BE2C (cell line): ENCODE measurements at regions not wholly inside any gene's neighbourhood (a gene's known extent, or its start where the extent isn't known, plus 50 kb on each side); places are given as distances from the start of the nearest gene placed in this dataset.

Experiments
- DNase-seq: peaks from one replicate; pipeline ENCODE4 v3.0.0-alpha.2; 2020
- H3K27me3 ChIP-seq: fragments of 250-450 bp; sonication (Bioruptor Pico); 2 replicates; pipeline ENCODE4 v1.5.1; 2020; ENCODE audit warnings: mild to moderate bottlenecking
- H3K36me3 ChIP-seq: fragments of 250-450 bp; sonication (Bioruptor Pico); 2 replicates; pipeline ENCODE4 v1.5.1; 2020; ENCODE audit warnings: mild to moderate bottlenecking
- H3K4me1 ChIP-seq: fragments of 250-450 bp; sonication (Bioruptor Pico); 2 replicates; pipeline ENCODE4 v1.5.1; 2020
- H3K4me3 ChIP-seq: 2 replicates; pipeline ENCODE4 v1.5.1; 2011; ENCODE audit warnings: low read depth, low read length
- H3K9me3 ChIP-seq: fragments of 250-450 bp; sonication (Bioruptor Pico); 2 replicates; pipeline ENCODE4 v1.5.1; 2020
- TF ChIP-seq, protein P1 (sequence below): IDR thresholded peaks from 2 replicates; pipeline ENCODE4 v1.5.1; 2012; ENCODE audit warnings: mild to moderate bottlenecking, low read depth, low read length

DNA sequence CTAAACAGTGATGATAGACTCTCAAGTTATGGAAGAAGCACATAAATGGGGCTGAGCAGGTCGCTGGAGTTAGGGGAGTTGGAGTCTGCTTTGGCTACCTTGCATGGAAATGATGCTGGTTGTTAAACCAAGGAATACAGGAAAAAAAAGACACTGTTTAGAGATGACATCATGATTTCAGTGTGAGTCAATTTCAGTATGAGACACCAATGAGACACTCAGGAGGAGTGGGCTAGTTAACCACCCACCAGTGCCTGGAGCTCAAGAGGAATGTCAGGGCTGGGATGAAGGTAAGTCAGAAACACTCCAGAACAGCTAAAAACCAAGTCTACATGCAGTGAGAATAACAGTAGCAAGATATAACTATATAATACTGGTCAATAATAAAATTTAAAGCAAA lies 303.6 kb downstream of the SOX11 start:
- H3K9me3 ChIP-seq: no peaks in the 10 kb centered on the region
- TF ChIP-seq, protein P1, sequence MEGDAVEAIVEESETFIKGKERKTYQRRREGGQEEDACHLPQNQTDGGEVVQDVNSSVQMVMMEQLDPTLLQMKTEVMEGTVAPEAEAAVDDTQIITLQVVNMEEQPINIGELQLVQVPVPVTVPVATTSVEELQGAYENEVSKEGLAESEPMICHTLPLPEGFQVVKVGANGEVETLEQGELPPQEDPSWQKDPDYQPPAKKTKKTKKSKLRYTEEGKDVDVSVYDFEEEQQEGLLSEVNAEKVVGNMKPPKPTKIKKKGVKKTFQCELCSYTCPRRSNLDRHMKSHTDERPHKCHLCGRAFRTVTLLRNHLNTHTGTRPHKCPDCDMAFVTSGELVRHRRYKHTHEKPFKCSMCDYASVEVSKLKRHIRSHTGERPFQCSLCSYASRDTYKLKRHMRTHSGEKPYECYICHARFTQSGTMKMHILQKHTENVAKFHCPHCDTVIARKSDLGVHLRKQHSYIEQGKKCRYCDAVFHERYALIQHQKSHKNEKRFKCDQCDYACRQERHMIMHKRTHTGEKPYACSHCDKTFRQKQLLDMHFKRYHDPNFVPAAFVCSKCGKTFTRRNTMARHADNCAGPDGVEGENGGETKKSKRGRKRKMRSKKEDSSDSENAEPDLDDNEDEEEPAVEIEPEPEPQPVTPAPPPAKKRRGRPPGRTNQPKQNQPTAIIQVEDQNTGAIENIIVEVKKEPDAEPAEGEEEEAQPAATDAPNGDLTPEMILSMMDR: no peak
- DNase-seq: no peak
- no peaks in the 10 kb centered on the region for H3K27me3 ChIP-seq
- no peaks in the 10 kb centered on the region for H3K4me1 ChIP-seq
- H3K36me3 ChIP-seq: no peaks in the 10 kb centered on the region
- H3K4me3 ChIP-seq: no peak overlapping the region

DNA sequence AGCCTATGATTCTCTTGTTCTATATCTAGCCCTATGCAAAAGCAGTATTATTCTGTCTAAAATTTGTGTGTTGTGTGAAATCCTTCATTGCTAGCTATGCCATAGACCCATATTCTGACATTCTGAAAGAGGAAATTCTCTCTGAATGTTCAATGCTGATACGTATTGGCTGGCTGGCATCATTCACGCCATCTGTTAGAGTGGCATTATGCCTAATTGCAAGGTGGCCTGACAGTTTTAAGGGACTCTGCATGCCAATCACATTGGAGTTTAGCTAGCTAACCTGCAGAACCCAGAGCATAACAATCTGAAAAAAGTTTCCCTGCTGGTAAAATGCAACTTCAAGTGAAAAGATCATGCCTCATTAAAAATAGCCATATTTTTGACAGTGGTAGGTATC lies 316.0 kb downstream of the SOX11 start:
- DNase-seq: no peak
- TF ChIP-seq, protein P1: no peak
- Histone ChIP-seq H3K36me3 (no peaks in the 10 kb centered on the region), H3K9me3 (0 out of 2 replicates have a peak, but pooled peaks cover 4% of the 10 kb centered on the region), H3K4me1 (no peaks in the 10 kb centered on the region), H3K4me3 (no peak overlapping the region), H3K27me3 (no peaks in the 10 kb centered on the region)

DNA sequence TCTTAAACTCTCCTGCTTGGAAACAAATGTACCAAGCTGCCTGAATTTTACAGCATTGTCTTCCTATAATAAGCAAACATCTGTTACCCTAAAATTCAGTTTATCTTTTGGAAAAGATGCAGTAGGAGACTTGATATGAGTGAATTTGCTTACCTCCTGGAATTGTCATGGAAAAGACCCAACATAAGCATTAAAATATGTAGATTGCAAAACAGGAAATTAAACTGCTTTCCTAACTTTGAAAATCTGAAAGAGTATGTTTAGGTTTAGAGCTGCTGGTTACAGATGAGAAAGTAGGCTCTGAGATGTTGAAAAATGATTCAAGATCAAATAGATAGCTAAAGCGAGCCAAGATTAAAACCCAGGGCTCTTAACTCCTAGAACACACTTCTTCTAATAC lies 316.5 kb downstream of the SOX11 start:
- Histone ChIP-seq H3K27me3 (no peaks in the 10 kb centered on the region), H3K9me3 (0 out of 2 replicates have a peak, but pooled peaks cover 4% of the 10 kb centered on the region), H3K4me3 (no peak overlapping the region), H3K36me3 (no peaks in the 10 kb centered on the region), H3K4me1 (no peaks in the 10 kb centered on the region)
- no peak for DNase-seq
- TF ChIP-seq, protein P1: no peak

DNA sequence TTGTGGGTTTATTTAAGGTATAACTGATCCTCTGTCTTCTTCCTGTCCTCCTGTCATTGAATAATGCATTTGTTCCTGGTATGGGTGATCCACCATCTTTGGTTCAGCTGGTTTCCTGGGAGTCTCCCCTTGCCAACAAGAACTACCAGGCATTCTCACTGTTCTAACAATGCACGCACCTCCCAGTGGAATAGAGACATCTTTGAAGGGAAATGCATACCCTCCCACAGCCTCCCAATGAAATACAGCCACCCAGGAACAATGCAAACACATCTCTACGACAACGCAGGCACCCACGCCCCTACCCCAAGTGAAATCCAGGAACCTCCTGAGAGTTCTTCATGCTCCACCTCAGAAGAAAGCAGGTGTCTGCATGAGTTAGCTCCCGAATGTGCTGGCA lies 318.0 kb downstream of the SOX11 start:
- 0 out of 2 replicates have a peak, but pooled peaks cover under 1% of the 10 kb centered on the region for H3K9me3 ChIP-seq
- TF ChIP-seq, protein P1: no peak
- no peaks in the 10 kb centered on the region for H3K36me3 ChIP-seq
- DNase-seq: no peak
- H3K4me1 ChIP-seq: no peaks in the 10 kb centered on the region
- no peaks in the 10 kb centered on the region for H3K27me3 ChIP-seq
- H3K4me3 ChIP-seq: no peak overlapping the region

DNA sequence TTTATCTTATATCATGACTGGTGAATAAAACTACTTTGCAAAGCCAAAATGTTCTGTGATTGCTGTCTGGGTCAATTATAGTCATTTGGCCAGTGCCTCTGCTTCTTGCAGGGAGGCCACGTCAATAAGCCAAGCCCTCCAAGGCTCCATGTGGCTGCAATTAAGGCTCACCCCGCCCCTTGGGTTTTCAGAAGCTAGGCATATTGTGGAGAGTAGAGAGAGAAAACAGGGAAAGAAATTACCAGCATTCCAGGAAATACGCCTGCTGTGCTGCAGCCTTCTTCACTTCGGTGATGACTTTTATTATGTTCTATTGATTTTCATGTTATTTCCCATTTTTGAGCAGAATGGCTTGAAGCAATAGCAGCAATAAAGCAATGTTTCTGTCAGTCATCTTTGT lies 319.7 kb downstream of the SOX11 start:
- no peak for DNase-seq
- no peaks in the 10 kb centered on the region for H3K4me1 ChIP-seq
- H3K9me3 ChIP-seq: no peaks in the 10 kb centered on the region
- H3K27me3 ChIP-seq: no peaks in the 10 kb centered on the region
- H3K4me3 ChIP-seq: no peak overlapping the region
- no peaks in the 10 kb centered on the region for H3K36me3 ChIP-seq
- TF ChIP-seq, protein P1: no peak

DNA sequence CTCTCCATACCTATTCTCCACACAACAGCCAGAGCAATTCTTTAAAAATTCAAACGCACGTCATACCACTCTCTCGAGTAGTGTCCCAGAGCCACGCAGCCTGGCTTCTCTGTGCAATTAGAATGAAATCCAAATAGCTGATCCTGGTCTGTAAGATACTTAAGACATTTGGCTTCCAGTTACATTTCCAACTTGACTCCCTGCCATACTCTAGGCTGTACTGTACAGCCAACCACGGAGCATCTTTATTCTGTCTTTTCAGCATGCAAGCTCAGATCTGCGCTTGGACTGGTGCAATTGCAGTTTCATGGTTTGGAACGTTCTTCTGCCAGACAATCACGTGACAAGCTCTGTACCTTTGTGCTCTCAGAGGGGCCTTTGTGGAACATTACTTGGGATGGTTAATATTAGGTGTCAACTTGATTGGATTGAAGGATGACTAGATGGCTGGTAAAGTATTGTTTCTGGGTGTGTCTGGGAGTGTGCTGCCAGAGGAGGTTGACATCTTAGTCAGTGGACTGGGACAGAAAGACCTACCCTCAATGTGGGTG lies 325.6 kb downstream of the SOX11 start:
- no peaks in the 10 kb centered on the region for H3K27me3 ChIP-seq
- no peak for DNase-seq
- no peak overlapping the region for H3K4me3 ChIP-seq
- TF ChIP-seq, protein P1: no peak
- H3K9me3 ChIP-seq: no peaks in the 10 kb centered on the region
- no peaks in the 10 kb centered on the region for H3K36me3 ChIP-seq
- H3K4me1 ChIP-seq: no peaks in the 10 kb centered on the region
